HEK293 (cell line): ENCODE measurements at regions not wholly inside any gene's neighbourhood (a gene's known extent, or its start where the extent isn't known, plus 50 kb on each side); places are given as distances from the start of the nearest gene placed in this dataset.

Source experiments
- CTCF ChIA-PET: fragments of 350-600 bp; formaldehyde crosslinking; extraction: SDS; loops from one replicate; lab custom pipeline; 2021; ENCODE audit warnings: antibody characterized with exemption; lab: Yijun Ruan, JAX
- POLR2A ChIA-PET: fragments of 300-600 bp; formaldehyde crosslinking; extraction: SDS; loops from one replicate; lab custom pipeline; 2020; ENCODE audit warnings: antibody characterized with exemption, inconsistent platforms; lab: Yijun Ruan, JAX
- H3K27ac ChIP-seq: fragments of 200-500 bp; sonication (Bioruptor generic); 2 replicates; pipeline ENCODE4 v1.5.1; 2014; ENCODE audit warnings: low read depth, low read length, control low read depth, inconsistent platforms; ENCODE audit errors: extremely low read depth
- H3K36me3 ChIP-seq, 2 experiments: fragments of 200-500 bp in 1 of 2; sonication (Bioruptor generic) in 1 of 2; 1 replicate in 1 of 2; 2 replicates in 1 of 2; pipeline ENCODE4 v1.5.1; 2014 to 2017; ENCODE audit warnings: inconsistent platforms in 2 of 2, low read length in 2 of 2; ENCODE audit not compliant: control insufficient read depth in 2 of 2, insufficient read depth in 1 of 2
- H3K4me1 ChIP-seq: fragments of 200-500 bp; sonication (Bioruptor generic); 2 replicates; pipeline ENCODE4 v1.5.1; 2014; ENCODE audit warnings: mild to moderate bottlenecking, low read length, inconsistent platforms; ENCODE audit not compliant: control insufficient read depth, insufficient read depth
- H3K4me3 ChIP-seq: 2 replicates; pipeline ENCODE4 v1.5.1; 2011; ENCODE audit warnings: low read depth, mild to moderate bottlenecking, control low read depth, low read length, moderate library complexity
- H3K9me3 ChIP-seq: fragments of 200-500 bp; sonication (Bioruptor generic); 2 replicates; pipeline ENCODE4 v1.5.1; 2014; ENCODE audit warnings: low read depth, low read length, inconsistent platforms; ENCODE audit not compliant: control insufficient read depth, insufficient read depth
- AEBP2 ChIP-seq: fragments of 450-650 bp; formaldehyde crosslinking; IDR thresholded peaks from 2 replicates; pipeline ENCODE4 v1.5.1; 2016; ENCODE audit warnings: missing biosample characterization, missing genetic modification characterization, borderline replicate concordance
- HOXC10 ChIP-seq: sonication (generic); formaldehyde crosslinking; IDR thresholded peaks from 2 replicates; pipeline ENCODE4 v1.8.1; 2023; ENCODE audit warnings: mild to moderate bottlenecking, missing genetic modification reagents
- MYNN ChIP-seq: fragments of 450-650 bp; formaldehyde crosslinking; IDR thresholded peaks from 2 replicates; pipeline ENCODE4 v1.5.1; 2016; ENCODE audit warnings: missing biosample characterization, missing genetic modification characterization, borderline replicate concordance
- MZF1 ChIP-seq: fragments of 450-650 bp; formaldehyde crosslinking; IDR thresholded peaks from 2 replicates; pipeline ENCODE4 v1.5.1; 2017; ENCODE audit warnings: missing biosample characterization, missing genetic modification characterization, borderline replicate concordance
- PRDM4 ChIP-seq: fragments of 450-650 bp; formaldehyde crosslinking; IDR thresholded peaks from 2 replicates; pipeline ENCODE4 v1.5.1; 2017; ENCODE audit warnings: missing biosample characterization, missing genetic modification characterization
- PRDM6 ChIP-seq: fragments of 450-650 bp; formaldehyde crosslinking; IDR thresholded peaks from 2 replicates; pipeline ENCODE4 v1.5.1; 2017; ENCODE audit warnings: missing biosample characterization, missing genetic modification characterization
- SCRT1 ChIP-seq: fragments of 450-650 bp; formaldehyde crosslinking; IDR thresholded peaks from 2 replicates; pipeline ENCODE4 v1.5.1; 2016; ENCODE audit warnings: missing biosample characterization, missing genetic modification characterization, borderline replicate concordance
- ZNF121 ChIP-seq: fragments of 450-650 bp; formaldehyde crosslinking; IDR thresholded peaks from 2 replicates; pipeline ENCODE4 v1.5.1; 2016; ENCODE audit warnings: missing biosample characterization, missing genetic modification characterization
- ZNF146 ChIP-seq: fragments of 450-650 bp; formaldehyde crosslinking; IDR thresholded peaks from 2 replicates; pipeline ENCODE4 v1.5.1; 2016; ENCODE audit warnings: missing biosample characterization, missing genetic modification characterization
- ZNF211 ChIP-seq: fragments of 450-650 bp; formaldehyde crosslinking; IDR thresholded peaks from 2 replicates; pipeline ENCODE4 v1.5.1; 2016; ENCODE audit warnings: low read depth, missing biosample characterization, missing genetic modification characterization
- ZNF302 ChIP-seq: fragments of 450-650 bp; formaldehyde crosslinking; IDR thresholded peaks from 2 replicates; pipeline ENCODE4 v1.5.1; 2016; ENCODE audit warnings: missing biosample characterization, missing genetic modification characterization, low read depth
- ZNF341 ChIP-seq: fragments of 450-650 bp; formaldehyde crosslinking; IDR thresholded peaks from 2 replicates; pipeline ENCODE4; 2016; ENCODE audit warnings: low read depth, missing biosample characterization, missing genetic modification characterization
- ZNF488 ChIP-seq: fragments of 450-650 bp; formaldehyde crosslinking; IDR thresholded peaks from 2 replicates; pipeline ENCODE4 v1.5.1; 2016; ENCODE audit warnings: missing biosample characterization, missing genetic modification characterization
- ZNF510 ChIP-seq: fragments of 450-650 bp; formaldehyde crosslinking; IDR thresholded peaks from 2 replicates; pipeline ENCODE4 v1.5.1; 2018; ENCODE audit warnings: mild to moderate bottlenecking, missing genetic modification characterization, missing biosample characterization; ENCODE audit not compliant: insufficient replicate concordance
- ZNF600 ChIP-seq: fragments of 450-650 bp; formaldehyde crosslinking; IDR thresholded peaks from 2 replicates; pipeline ENCODE4 v1.5.1; 2016; ENCODE audit warnings: missing biosample characterization, missing genetic modification characterization
- ZNF791 ChIP-seq: fragments of 450-650 bp; formaldehyde crosslinking; IDR thresholded peaks from 2 replicates; pipeline ENCODE4 v1.5.1; 2016; ENCODE audit warnings: missing biosample characterization, missing genetic modification characterization
- TF ChIP-seq, protein P1 (sequence below): fragments of 450-650 bp; formaldehyde crosslinking; IDR thresholded peaks from 2 replicates; pipeline ENCODE4 v1.5.1; 2016; ENCODE audit warnings: missing biosample characterization, missing genetic modification characterization
- TF ChIP-seq, protein P2 (sequence below): fragments of 450-650 bp; formaldehyde crosslinking; IDR thresholded peaks from 2 replicates; pipeline ENCODE4 v1.5.1; 2016; ENCODE audit warnings: missing biosample characterization, missing genetic modification characterization

DNA sequence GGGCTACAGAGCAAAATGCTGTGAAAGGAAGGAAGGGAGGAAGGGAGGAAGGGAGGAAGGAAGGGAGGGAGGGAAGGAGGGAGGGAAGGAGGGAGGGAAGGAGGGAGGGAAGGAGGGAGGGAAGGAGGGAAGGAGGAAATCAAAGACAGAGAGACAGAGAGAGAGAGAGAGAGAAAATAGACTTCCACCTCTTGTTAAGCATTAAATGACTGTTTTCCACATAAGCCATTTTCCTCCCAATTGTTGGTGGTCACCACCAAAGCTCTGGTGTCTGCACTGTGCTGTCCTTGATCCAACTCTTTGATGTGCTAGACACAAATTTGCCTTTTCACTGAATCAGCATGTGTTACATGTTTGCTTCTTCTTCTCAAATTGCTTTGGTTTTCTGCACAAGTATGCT, 90.7 kb upstream of the INHBA start:
- H3K9me3 ChIP-seq = no peaks in the 10 kb centered on the region
- no peak overlapping the region for H3K27ac ChIP-seq
- POLR2A ChIA-PET = no interaction called here
- CTCF ChIA-PET = no interaction called here
- no peaks in the 10 kb centered on the region for H3K4me1 ChIP-seq
- TF ChIP-seq PRDM4 (tag by site-specific recombination) (no peak), ZNF488 (tag by site-specific recombination) (no peak), ZNF791 (tag by site-specific recombination) (no peak), ZNF341 (tag by site-specific recombination) (no peak), HOXC10 (CRISPR knock-in tag) (no peak), ZNF121 (tag by site-specific recombination) (no peak), ZNF211 (tag by site-specific recombination) (no peak), PRDM6 (tag by site-specific recombination) (no peak), AEBP2 (tag by site-specific recombination) (no peak), ZNF146 (no peak), MYNN (tag by site-specific recombination) (no peak), SCRT1 (no peak), ZNF302 (no peak), MZF1 (no peak), ZNF510 (tag by site-specific recombination) (no peak), ZNF600 (no peak)
- TF ChIP-seq, protein P1, sequence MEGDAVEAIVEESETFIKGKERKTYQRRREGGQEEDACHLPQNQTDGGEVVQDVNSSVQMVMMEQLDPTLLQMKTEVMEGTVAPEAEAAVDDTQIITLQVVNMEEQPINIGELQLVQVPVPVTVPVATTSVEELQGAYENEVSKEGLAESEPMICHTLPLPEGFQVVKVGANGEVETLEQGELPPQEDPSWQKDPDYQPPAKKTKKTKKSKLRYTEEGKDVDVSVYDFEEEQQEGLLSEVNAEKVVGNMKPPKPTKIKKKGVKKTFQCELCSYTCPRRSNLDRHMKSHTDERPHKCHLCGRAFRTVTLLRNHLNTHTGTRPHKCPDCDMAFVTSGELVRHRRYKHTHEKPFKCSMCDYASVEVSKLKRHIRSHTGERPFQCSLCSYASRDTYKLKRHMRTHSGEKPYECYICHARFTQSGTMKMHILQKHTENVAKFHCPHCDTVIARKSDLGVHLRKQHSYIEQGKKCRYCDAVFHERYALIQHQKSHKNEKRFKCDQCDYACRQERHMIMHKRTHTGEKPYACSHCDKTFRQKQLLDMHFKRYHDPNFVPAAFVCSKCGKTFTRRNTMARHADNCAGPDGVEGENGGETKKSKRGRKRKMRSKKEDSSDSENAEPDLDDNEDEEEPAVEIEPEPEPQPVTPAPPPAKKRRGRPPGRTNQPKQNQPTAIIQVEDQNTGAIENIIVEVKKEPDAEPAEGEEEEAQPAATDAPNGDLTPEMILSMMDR (tag by site-specific recombination) = no peak
- TF ChIP-seq, protein P2, sequence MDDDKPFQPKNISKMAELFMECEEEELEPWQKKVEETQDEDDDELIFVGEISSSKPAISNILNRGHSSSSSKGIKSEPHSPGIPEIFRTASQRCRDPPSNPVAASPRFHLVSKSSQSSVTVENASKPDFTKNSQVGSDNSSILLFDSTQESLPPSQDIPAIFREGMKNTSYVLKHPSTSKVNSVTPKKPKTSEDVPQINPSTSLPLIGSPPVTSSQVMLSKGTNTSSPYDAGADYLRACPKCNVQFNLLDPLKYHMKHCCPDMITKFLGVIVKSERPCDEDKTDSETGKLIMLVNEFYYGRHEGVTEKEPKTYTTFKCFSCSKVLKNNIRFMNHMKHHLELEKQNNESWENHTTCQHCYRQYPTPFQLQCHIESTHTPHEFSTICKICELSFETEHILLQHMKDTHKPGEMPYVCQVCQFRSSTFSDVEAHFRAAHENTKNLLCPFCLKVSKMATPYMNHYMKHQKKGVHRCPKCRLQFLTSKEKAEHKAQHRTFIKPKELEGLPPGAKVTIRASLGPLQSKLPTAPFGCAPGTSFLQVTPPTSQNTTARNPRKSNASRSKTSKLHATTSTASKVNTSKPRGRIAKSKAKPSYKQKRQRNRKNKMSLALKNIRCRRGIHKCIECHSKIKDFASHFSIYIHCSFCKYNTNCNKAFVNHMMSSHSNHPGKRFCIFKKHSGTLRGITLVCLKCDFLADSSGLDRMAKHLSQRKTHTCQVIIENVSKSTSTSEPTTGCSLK = no peak
- TF ChIP-seq, all 188 proteins: peak for 0
- H3K4me3 ChIP-seq = no peak overlapping the region
- no peaks in the 10 kb centered on the region for H3K36me3 ChIP-seq
